ENCODE measurements at regions not wholly inside any gene's neighbourhood (a gene's known extent, or its start where the extent isn't known, plus 50 kb on each side); places are given as distances from the start of the nearest gene placed in this dataset.

DNA sequence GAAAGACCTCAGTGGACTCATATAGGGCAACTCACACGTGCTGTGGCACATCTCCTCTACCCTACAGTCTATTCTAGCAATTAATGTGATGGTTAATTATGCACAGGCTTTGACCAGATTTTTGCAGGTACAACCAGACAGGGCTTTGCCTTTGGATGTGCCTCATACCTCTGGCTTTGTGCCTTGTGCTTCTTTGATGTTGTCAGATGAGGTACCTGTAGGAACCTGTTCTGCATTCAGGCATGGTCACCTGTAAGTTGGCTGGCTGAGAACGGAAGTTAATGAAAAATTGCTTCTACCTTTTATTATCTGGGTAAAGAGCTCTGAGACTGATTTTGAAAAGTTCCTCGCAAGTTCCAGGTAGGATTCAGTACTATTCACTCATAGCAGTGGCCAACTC, 462.9 kb upstream of the ZFHX3 start:
- DNase-seq, result no peak

DNA sequence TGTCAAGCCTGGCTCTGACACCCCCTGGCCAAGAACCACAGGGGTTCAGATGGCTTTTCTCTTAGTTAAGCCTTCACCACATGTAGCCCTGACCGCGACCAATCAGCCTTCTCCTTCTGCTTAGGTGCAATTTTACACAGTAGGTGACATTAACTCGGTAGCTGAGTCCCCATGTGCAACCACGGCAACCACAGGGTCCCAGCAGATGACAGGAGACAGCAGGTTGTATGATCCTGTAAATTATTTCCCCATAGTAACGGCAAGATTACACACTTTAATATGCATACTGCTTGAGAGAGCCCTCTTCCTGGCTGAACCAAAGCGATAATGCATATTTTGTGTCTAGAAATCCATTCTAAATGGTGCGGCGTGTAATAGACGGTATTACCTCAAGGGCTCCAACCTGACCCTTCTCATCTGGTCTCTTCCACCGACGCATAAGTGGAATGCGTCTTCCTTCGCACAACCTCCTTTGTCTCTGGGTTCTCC, 458.7 kb upstream of the ZFHX3 start:
- no peak for DNase-seq

DNA sequence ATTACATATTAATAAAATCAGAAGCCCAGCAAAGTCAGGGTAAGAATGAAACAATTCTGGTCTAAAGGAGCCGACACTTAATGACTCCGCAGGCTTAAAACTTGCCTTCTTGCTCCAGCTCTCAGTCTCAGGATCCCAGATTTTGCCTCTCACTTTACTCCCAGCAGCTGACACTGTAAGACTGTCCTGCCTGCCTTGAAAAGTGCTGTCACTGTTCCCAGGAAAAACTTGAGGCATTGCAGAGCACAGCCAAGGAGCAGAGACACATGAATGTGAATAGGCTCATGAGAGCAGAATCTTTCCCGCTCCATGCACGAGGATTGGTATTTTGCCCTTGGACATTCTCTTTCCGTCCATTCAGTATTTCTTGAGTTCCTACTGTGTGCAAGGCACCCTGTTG, 457.6 kb upstream of the ZFHX3 start:
- no peak for DNase-seq

- no peak for DNase-seq
These were observed 457.0 kb upstream of the ZFHX3 start for GRCh38 chr16:73504591-73505575.

DNA sequence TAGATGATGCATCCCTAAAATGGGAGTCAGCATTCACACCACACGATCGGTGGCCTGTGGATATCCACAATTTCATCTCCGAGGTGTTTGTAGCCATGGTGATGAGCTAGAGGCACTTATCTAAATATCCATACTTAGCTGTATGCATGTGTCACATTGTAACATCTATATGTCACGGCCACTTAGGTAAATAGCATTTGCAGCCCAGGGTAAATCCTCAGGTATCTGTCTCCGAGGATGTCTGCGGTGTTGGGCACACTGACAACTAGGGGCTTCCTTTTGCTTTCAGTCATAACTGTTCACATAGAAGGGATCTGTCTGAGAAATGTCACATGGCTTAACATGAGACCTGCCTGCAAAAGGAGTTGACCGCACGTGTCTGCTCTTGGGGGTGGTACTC, 455.2 kb upstream of the ZFHX3 start:
- no peak for DNase-seq

GRCh38 chr16:73499276-73499675, 451.3 kb upstream of the ZFHX3 start:
- DNase-seq, result no peak

DNA sequence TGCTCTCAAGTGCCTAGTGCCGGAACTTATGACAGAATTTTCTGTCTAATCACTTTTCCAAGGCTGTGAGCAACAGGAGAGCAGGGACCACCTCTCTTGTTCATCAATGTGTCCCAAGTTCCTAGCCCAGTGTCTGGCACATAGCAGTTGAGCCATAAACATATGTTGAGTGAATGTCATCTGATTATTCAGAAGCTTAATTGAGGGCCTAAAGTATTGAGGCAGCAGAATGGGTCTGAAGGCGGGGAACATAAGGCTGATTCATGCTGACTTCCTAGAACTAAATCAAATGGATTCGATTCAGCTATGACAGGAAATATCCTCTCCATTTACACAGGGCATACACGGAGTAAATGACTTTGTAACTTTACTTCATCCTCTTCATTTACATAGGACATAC, 438.0 kb upstream of the ZFHX3 start:
- no peak for DNase-seq

DNA sequence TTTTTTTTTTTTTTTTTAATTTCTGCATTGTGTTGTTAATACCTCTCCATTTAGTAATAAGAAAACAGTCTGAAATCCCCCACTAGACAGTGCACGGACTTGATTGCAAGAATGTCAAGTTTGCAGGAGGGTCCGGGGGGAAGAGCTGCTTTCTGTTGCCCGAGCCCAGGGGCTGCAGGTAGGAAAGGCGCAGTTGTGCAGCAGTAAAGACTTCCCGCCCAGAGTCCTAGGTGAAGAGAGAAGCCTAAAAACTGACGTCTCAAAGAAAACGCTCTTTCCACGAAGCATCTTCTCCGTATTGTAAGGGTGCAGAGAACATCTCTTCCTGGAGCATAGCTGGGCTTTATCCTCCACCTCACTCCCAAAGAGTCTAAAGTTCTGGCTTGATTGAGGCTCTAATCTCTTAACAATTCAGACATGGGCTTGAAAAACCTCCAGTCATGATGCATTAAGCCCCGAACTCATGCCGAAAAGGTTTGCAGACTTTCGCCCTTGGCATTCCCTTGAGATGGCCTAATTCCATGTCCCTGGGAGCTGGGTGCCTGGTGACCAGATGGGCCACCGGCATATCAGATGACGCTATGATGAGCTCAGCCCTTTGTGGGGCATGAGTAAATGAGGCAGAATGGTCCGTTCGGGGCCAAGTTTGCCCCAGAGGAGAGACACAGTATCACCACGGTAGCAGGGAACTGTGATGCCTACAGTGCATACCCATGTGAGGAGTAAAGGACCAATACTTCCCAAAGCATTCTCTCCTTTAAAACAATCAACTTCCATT, 436.2 kb upstream of the ZFHX3 start:
- DNase-seq, result no peak

DNA sequence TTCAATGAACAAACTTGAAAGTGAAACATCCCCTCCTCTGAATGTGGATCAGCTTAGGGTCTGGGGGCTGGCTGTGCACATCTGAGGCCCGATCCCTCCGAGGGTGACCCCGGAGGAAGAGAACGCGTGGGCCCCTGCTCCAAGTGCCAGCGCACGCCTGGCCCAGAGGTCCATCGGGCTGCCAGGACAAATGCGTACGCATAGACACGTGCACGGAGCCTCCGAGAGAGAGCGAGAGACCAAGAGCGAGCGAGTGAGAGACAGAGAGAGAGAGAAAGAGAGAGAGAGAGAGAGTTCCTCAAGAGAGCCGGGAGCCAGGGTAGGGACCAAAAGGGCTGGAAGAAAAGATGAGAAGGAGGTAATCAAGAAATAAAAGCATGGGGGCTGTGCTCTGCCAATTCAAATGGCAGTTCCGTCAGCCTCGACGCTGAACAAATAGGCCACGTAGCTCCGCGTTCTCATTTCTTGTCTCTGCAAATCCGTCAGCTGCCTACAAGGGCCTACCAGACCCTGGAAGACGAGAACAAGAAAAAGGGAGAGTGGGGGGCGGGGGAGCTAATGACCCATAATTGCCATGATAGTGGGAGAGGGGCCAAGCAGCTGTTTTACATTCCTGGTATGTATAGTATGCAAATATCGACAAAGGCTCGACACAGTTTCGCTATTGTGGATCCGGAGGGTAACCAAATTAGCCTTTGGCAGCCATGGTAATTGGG, 435.3 kb upstream of the ZFHX3 start:
- no peak for DNase-seq

DNA sequence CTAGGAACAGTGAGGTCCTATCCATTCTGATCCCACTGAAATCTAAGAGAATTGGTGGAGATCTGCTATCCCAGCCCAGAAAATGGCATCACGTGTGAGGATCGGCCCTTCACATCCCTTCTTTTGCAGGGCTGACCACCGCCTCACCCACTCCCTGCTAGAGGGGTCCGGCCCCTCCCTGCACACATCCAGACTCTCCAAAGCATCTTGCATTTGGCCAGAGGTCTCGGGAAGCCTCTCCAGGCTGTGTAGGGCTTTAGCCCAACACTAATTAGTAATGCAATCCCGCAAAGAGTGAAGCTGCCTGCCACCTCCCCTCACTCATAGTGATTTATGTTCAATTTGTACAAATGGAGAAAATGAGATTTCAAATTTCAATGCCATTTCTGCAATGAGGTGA, 434.4 kb upstream of the ZFHX3 start:
- no peak for DNase-seq

DNA sequence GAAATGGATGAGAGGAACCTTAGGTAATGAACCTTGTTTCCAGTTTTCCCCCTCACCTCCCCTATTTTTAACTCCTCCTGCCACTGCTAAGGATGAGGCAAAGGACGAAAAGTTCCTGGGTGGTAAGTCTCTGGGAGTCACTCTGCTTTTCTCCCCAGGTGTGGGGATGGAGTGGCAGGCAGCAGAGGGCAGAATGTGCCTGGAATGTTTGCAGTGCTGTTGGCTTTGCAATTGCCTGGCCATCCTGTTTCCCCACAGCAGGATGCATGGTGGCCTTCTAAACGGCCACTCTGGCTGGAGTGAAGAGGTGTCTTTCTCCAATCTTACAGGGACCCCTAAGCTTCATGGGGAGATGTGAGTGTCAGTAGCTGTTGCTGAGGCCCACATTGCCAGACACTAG, 432.5 kb upstream of the ZFHX3 start:
- no peak for DNase-seq

DNA sequence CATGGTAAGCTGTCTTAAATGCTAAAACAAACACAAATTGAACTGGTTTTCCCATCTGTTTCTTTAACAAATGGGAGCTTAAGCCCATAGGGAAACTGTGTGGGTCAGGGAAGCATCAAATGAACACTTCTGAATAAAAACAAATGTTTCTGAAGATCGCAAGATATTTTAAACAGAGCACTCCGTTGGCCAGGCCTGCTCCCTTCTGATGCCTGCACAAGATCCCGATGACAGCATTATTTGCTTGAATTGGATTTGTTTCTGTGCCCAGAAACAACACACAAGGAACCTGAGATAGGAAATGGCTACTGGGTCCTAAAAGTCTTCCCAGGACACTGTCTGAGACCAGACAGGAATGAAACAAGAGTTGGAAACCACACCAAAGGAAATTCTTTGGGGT, 425.8 kb upstream of the ZFHX3 start:
- no peak for DNase-seq

- no peak for DNase-seq
These were observed 416.9 kb upstream of the ZFHX3 start for GRCh38 chr16:73464834-73465233.

DNA sequence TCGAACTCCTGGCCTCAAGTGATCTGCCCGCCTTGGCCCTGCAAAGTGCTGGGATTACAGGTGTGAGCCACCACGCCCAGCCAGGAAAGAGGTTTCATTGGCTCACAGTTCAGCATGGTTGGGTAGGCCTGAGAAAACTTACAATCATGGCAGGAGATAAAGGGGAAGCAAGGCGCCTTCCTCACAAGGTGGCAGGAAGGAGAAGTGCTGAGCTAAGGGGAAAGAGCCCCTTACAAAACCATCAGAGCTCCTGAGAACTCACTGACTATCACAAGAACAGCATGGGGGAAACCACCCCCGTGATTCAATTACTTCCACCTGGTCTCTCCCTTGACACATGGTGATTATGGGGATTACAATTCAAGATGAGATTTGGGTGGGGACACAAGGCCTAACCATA, 411.7 kb upstream of the ZFHX3 start:
- no peak for DNase-seq

GRCh38 chr16:73457851-73458250, 409.9 kb upstream of the ZFHX3 start:
- DNase-seq, result no peak

- DNase-seq, result no peak
These were observed 401.0 kb upstream of the ZFHX3 start for GRCh38 chr16:73448970-73449369.

DNA sequence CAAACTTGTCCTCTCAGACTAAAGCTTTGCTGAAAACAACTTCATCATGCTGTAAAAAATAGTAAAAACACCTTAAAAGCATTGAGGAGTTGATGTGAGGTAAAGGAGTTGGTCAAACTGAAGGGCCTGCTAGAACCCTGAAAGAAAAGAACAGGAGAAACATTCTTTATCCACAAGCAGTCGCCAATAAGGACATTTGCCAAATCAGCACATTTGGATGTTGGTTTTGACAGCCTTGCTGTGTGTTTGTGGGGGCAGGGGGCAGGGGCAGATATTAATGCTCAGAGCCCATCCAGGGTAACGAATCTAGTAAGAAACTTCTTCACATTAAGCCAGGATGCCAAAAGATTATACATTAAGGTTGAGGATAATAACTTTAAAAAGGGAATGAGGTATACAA, 399.9 kb upstream of the ZFHX3 start:
- no peak for DNase-seq

DNA sequence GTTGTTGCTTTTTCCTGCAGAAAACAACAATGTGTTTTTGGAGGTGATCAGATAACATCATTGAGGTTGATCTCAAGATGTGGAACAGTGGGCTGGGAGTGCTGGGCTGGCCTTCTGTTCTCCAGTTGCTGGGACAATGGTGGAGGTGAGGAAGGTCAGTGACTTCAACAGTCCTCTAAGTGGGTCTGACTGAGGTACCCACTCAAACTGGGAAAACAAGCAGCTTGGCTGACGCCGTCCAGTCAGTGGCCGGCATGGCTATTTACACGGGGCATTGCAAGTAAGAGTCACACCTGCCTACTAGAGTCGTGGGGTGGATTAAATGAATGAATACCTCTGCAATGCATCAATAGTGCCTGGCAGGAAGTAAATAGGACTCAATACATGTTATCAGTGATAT, 386.7 kb upstream of the ZFHX3 start:
- no peak for DNase-seq

GRCh38 chr16:73433731-73434307, 385.9 kb upstream of the ZFHX3 start:
- DNase-seq, result no peak

- peak; percentile 88 for DNase-seq
These were observed 385.2 kb upstream of the ZFHX3 start for GRCh38 chr16:73432850-73433730.

DNA sequence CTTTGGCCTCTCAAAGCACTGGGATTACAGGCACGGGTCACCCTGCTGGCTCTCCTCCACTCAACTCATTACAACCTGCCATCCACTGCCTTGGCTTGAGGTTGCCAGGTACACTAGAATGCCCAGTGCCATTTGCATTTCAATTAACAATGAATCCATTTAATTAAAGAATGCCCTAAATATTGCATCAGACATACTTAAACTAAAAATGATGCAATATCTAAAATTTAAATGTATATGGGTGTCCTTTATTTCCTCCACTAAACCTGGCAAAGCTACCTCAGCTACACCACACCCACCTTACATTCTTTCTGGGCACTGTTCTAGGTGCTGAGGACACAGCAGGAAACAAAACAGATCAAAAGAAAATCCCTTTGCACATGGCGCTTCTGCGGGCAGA, 382.2 kb upstream of the ZFHX3 start:
- no peak for DNase-seq

DNA sequence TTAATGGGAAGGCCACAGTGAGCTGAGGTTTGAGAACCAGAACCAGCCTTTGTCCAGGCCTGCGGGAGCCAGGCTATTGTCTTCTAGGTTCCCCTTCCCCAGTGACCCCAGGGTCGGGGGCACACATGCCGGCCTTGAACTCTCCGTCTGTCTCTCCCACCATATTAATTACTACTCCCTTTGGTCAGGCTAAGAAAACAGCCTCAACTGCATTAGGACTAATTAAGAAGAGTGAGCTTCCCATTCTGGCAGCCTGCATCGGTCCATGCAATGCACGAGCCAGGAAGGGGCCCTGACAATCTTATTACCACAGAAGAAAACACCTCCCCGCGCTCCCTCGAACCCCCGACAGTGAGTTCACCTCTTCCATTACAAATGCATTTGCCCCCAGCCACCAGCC, 380.2 kb upstream of the ZFHX3 start:
- no peak for DNase-seq
